Motor neuron (in vitro differentiated cells): ENCODE measurements at regions not wholly inside any gene's neighbourhood (a gene's known extent, or its start where the extent isn't known, plus 50 kb on each side); places are given as distances from the start of the nearest gene placed in this dataset.
A peak's percentile ranks its signal among the peaks of the same experiment; 100 is the strongest.
"Not testable (repeated sequence)": the region's sequence is repeated elsewhere in the genome, so short reads cannot be mapped to it uniquely, and the experiment has no call there.

Experiments used
- ATAC-seq, 8 experiments: fragments of 200-7000 bp; cut with Tn5 transposase; replicated peaks in 6 of 8; 2 replicates each; pipeline ENCODE4 v1.8.0; 2021; ENCODE audit warnings: mild to moderate bottlenecking in 8 of 8, moderate library complexity in 8 of 8
- H3K27ac ChIP-seq, 2 donors: fragments of 250-450 bp; sonication (Bioruptor Pico); 2 replicates each; pipeline ENCODE4 v1.9.0; 2021; ENCODE audit warnings: antibody characterized with exemption in 2 of 2, mild to moderate bottlenecking in 2 of 2, moderate library complexity in 1 of 2
- H3K4me1 ChIP-seq, 2 donors: fragments of 250-450 bp; sonication (Bioruptor Pico); replicated peaks in 1 of 2; 2 replicates each; pipeline ENCODE4 v1.6.1; 2021; ENCODE audit warnings: antibody characterized with exemption in 2 of 2, mild to moderate bottlenecking in 2 of 2, moderate library complexity in 1 of 2
- H3K4me3 ChIP-seq, 5 donors: fragments of 250-450 bp; sonication (Bioruptor Pico); 2 replicates each; pipeline ENCODE4 v1.9.0; 2021; ENCODE audit warnings: antibody characterized with exemption in 5 of 5, mild to moderate bottlenecking in 5 of 5, moderate library complexity in 4 of 5
- WGBS, 10 experiments: fragments of 450-650 bp; shearing (Covaris generic); methylation state at CpG; one replicate each; pipeline ENCODE4 v1.0.0; 2022; 5-methylcytosine and 5-hydroxymethylcytosine counted together
- in situ Hi-C, 9 experiments: fragments of 400-800 bp; cut with MboI; loops; one replicate each; pipeline ENCODE4 v1.15.0; 2021; ENCODE audit warnings: low sequenced_read_pairs in 9 of 9, low pct_unique_long_range_greater_than_20kb in 2 of 9; ENCODE audit not compliant: unreplicated experiment in 9 of 9

DNA sequence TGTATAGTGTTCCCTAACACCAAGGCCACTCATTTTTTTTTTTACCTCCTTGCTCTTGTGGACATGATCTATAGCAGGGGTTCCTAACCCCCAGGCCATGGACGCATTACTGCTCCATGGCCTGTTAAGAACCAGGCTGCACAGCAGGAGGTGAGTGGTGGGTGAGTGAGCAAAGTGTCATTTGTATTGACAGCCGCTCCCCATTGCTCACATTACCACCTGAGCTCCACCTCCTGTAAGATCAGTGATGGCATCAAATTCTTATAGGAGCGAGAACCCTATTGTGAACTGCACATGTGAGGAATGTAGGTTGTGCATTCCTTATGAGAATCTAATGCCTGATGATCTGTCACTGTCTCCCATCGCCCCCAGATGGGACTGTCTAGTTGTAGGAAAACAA, 342.0 kb downstream of the SOX9 start:
- WGBS, 10 experiments = 78 to 92% (median 86%) methylated on average over 1 to 3 of the region's 4 CpGs; no CpG with 5 or more reads in 4 of the 10 experiments
- Histone ChIP-seq H3K27ac (no peak overlapping the region), H3K4me3 (no peak overlapping the region), H3K4me1 (peaks cover 16 to 17% of the 10 kb centered on the region in 2 donors)
- in situ Hi-C loops = no loop called here
- ATAC-seq = no peak

GRCh38 chr17:72463287-72464102, 342.7 kb downstream of the SOX9 start:
- in situ Hi-C loops = no loop called here
- no peak for ATAC-seq
- Histone ChIP-seq H3K4me1 (peaks cover 23 to 24% of the 10 kb centered on the region in 2 donors), H3K4me3 (no peak overlapping the region), H3K27ac (no peak overlapping the region)
- 73 to 100% (median 85%) methylated on average over 1 to 6 of the region's 10 CpGs; no CpG with 5 or more reads in 1 of the 10 experiments for WGBS, 10 experiments

- H3K4me3 ChIP-seq, in situ Hi-C loops, H3K27ac ChIP-seq, ATAC-seq: not testable (repeated sequence)
- 86 to 100% (median 97%) methylated on average over 2 to 5 of the region's 5 CpGs; no CpG with 5 or more reads in 6 of the 10 experiments for WGBS, 10 experiments
- peaks cover 25 to 26% of the 10 kb centered on the region in 2 donors for H3K4me1 ChIP-seq
These were observed 343.4 kb downstream of the SOX9 start for GRCh38 chr17:72464221-72464620.

DNA sequence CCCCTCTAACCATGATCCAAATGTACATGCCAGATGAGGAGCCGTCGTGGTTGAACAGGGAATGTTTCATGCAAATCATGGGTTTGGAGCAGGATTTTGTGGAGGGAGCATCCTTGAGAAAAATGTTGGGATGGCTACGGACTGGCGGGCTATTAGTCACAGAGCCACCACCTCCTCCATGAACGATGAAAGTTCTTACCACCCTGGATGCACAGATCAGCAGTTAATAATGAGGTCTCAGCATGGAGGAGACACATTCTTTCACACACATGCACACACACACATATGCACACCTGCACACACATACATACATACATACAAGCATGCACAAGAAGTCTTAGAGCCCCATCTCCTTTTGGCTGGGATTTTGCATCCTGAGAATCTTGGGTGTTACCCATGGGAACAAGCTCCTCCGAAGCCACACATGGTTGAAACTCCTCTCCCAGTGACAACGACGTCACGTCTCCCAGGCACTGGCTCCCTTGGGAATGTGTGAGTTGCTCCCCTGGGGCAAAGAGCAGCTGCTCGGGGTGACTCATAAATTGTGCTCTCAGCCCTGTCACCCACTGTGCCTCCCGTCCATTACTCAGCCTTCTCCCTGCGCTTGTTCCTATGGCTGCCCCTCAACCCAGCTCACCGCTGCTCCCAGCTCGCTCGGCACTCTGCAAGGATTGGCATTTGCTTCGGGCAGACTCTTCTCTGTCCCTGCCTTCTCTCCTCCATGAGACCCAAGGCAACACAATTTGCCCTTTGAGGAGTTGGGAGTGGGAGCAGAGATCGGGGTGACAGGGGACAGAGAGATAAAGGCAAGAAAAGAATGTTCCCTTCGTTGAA, 344.6 kb downstream of the SOX9 start:
- H3K4me1 ChIP-seq = peaks cover 25 to 26% of the 10 kb centered on the region in 2 donors
- in situ Hi-C loops = no loop called here
- no peak overlapping the region for H3K4me3 ChIP-seq
- WGBS, 10 experiments = 32 to 82% (median 60%) methylated on average over 2 to 13 of the region's 18 CpGs; no CpG with 5 or more reads in 5 of the 10 experiments
- peak; percentile 45 to 96 (median 89) for ATAC-seq
- no peak overlapping the region for H3K27ac ChIP-seq

GRCh38 chr17:72466199-72466598, 345.4 kb downstream of the SOX9 start:
- peak in 6 of 8 experiments; percentile 11 to 57 (median 28) for ATAC-seq
- Histone ChIP-seq H3K4me3 (no peak overlapping the region), H3K27ac (no peak overlapping the region), H3K4me1 (peaks cover 25 to 26% of the 10 kb centered on the region in 2 donors)
- in situ Hi-C loops = no loop called here

- WGBS, 10 experiments = 60 to 93% (median 80%) methylated on average over 1 to 3 of the region's 3 CpGs; no CpG with 5 or more reads in 3 of the 10 experiments
- in situ Hi-C loops = no loop called here
- ATAC-seq = no peak
- Histone ChIP-seq H3K27ac (no peak overlapping the region), H3K4me3 (no peak overlapping the region), H3K4me1 (peaks cover 25 to 26% of the 10 kb centered on the region in 2 donors)
These were observed 345.8 kb downstream of the SOX9 start for GRCh38 chr17:72466606-72467005.

- ATAC-seq = peak in 7 of 8 experiments; percentile 2 to 77 (median 45)
- Histone ChIP-seq H3K27ac (no peak overlapping the region), H3K4me1 (peaks cover 37 to 39% of the 10 kb centered on the region in 2 donors), H3K4me3 (no peak overlapping the region)
- in situ Hi-C loops = no loop called here
- 10 to 100% (median 70%) methylated on average over 2 to 9 of the region's 21 CpGs; no CpG with 5 or more reads in 3 of the 10 experiments for WGBS, 10 experiments
These were observed 347.2 kb downstream of the SOX9 start for GRCh38 chr17:72467841-72468653.

DNA sequence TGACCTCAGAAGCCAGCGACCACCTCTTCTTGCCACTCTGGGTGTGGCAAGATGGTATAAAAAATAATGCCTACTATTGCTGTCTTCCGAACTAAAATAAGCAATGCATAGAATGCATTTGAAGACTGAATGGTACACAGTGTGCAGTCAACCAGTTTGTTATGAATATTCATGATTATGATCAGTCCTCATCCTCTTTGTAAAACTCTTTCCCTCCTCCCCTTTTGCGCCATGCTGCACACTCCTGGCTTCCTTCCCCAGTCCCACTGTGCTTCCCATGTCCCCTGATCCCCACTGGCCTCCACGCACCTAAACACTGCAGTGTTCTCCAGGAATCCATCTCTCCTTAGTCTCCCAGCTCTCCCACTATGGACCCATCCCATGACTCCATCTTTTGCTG, 348.0 kb downstream of the SOX9 start:
- H3K27ac ChIP-seq = no peak overlapping the region
- in situ Hi-C loops = no loop called here
- no peak overlapping the region for H3K4me3 ChIP-seq
- WGBS, 10 experiments = 0 to 100% (median 80%) methylated on average over 1 to 4 of the region's 4 CpGs; no CpG with 5 or more reads in 1 of the 10 experiments
- H3K4me1 ChIP-seq = peaks cover 37 to 39% of the 10 kb centered on the region in 2 donors
- ATAC-seq = peak in 1 of 8 experiments; percentile 6

DNA sequence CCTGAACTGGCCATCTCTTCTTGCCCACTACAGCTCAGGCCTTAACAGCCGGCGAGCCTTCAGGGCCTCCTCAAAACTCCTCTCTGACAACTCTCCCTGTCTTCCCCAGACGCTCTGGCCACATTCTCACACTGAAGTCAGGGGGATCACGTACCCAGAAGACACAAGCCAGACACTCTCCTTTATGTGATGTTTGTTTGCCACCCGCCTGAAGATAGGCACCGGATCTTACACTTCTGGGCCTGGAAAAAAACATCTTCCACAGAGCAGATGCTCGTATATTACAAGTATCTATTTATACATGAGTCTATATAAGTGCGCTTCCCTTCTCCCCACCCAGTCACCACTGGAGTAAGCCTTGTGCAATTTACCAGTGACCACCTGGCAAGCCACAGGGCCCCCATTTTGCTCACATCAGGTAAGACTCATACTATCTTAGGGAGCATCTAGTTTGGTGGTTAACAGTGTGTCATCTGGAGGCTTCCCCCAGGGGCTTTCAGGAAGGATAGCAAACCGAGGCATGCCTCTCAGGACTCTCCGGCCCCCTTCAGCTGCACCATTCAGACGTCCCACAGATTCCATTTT, 349.4 kb downstream of the SOX9 start:
- no peak for ATAC-seq
- H3K27ac ChIP-seq = no peak overlapping the region
- 58 to 100% (median 92%) methylated on average over 1 to 8 of the region's 11 CpGs; no CpG with 5 or more reads in 3 of the 10 experiments for WGBS, 10 experiments
- H3K4me3 ChIP-seq = no peak overlapping the region
- H3K4me1 ChIP-seq = peaks cover 33 to 35% of the 10 kb centered on the region in 2 donors
- in situ Hi-C loops = no loop called here

DNA sequence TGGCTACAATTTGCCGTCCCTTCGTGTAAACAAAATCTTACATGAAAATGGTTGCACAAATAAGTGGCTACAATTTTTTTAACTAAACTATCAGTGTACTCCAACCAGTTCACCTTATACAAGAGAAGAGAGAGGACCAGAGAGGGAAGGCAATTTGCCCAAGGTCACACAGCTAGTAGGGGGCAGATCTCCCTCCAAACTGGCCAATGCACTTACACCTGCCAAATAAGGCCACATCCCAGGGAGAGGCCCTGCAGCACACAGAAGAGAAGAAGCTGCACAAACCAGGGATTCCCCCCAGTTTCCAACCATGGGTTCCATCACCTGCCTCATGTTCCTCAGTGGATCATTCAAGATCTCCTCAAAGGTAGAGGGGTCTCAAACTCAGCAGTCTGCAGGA, 349.9 kb downstream of the SOX9 start:
- no peak overlapping the region for H3K27ac ChIP-seq
- in situ Hi-C loops = no loop called here
- no peak overlapping the region for H3K4me3 ChIP-seq
- no peak for ATAC-seq
- peaks cover 29 to 30% of the 10 kb centered on the region in 2 donors for H3K4me1 ChIP-seq
- WGBS, 10 experiments = 90 to 100% (median 100%) methylated on average over 2 of the region's 2 CpGs; no CpG with 5 or more reads in 4 of the 10 experiments

- in situ Hi-C loops = no loop called here
- H3K4me1 ChIP-seq = peaks cover 29 to 30% of the 10 kb centered on the region in 2 donors
- no peak for ATAC-seq
- no peak overlapping the region for H3K27ac ChIP-seq
- H3K4me3 ChIP-seq = no peak overlapping the region
- 80 to 100% (median 90%) methylated on average over 1 to 3 of the region's 3 CpGs; no CpG with 5 or more reads in 2 of the 10 experiments for WGBS, 10 experiments
These were observed 350.5 kb downstream of the SOX9 start for GRCh38 chr17:72471296-72471695.

- Histone ChIP-seq H3K27ac (no peak overlapping the region), H3K4me1 (peaks cover 35 to 38% of the 10 kb centered on the region in 2 donors), H3K4me3 (no peak overlapping the region)
- 8 to 63% (median 25%) methylated on average over 1 to 3 of the region's 3 CpGs; no CpG with 5 or more reads in 3 of the 10 experiments for WGBS, 10 experiments
- in situ Hi-C loops = no loop called here
- peak in 6 of 8 experiments; percentile 12 to 41 (median 30) for ATAC-seq
These were observed 351.3 kb downstream of the SOX9 start for GRCh38 chr17:72472106-72472505.
